ENCODE measurements at regions not wholly inside any gene's neighbourhood (a gene's known extent, or its start where the extent isn't known, plus 50 kb on each side); places are given as distances from the start of the nearest gene placed in this dataset.

DNA sequence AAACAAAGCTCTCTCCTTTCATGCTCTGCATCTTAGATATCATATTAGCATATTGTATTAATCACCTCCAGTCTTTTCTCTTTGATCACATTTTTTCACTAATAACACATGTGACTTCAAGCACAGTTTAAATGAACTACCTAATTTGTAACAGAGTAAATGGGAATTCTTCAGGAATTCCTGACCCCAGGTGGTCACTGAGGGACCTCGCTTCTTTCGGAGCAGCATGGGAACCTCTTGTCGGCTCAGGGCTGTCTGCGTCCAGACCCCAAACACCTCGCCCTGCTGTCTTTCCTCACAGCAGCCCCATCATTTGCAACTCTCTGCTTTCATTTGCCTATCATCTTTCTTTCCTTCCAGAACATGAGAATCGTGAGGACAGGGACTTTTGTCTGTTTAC lies 103.5 kb downstream of the DACT2 start:
- TF ChIP-seq, protein P1, sequence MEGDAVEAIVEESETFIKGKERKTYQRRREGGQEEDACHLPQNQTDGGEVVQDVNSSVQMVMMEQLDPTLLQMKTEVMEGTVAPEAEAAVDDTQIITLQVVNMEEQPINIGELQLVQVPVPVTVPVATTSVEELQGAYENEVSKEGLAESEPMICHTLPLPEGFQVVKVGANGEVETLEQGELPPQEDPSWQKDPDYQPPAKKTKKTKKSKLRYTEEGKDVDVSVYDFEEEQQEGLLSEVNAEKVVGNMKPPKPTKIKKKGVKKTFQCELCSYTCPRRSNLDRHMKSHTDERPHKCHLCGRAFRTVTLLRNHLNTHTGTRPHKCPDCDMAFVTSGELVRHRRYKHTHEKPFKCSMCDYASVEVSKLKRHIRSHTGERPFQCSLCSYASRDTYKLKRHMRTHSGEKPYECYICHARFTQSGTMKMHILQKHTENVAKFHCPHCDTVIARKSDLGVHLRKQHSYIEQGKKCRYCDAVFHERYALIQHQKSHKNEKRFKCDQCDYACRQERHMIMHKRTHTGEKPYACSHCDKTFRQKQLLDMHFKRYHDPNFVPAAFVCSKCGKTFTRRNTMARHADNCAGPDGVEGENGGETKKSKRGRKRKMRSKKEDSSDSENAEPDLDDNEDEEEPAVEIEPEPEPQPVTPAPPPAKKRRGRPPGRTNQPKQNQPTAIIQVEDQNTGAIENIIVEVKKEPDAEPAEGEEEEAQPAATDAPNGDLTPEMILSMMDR (IDR thresholded peaks at IDR 0.05 in 2 of 3, conservative IDR thresholded peaks at IDR 0.05 in 1 of 3; ENCODE audit: insufficient read depth in 2 of 3, low read depth in 1 of 3, low read length in 3 of 3) = no peak
- no peak for TF ChIP-seq BDP1 (IDR thresholded peaks at IDR 0.05; ENCODE audit: insufficient read depth, insufficient read length)
- no peak for TF ChIP-seq HDAC2 (IDR thresholded peaks at IDR 0.05)
- no peak for TF ChIP-seq EHMT2 (IDR thresholded peaks at IDR 0.05)
- TF ChIP-seq SPI1 (IDR thresholded peaks at IDR 0.05; ENCODE audit: borderline replicate concordance, low read depth, low read length) = no peak
- no peak for TF ChIP-seq MEF2A (IDR thresholded peaks at IDR 0.05; ENCODE audit: control insufficient read depth, low read depth, low read length)
